ENCODE measurements at regions not wholly inside any gene's neighbourhood (a gene's known extent, or its start where the extent isn't known, plus 50 kb on each side); places are given as distances from the start of the nearest gene placed in this dataset.

DNA sequence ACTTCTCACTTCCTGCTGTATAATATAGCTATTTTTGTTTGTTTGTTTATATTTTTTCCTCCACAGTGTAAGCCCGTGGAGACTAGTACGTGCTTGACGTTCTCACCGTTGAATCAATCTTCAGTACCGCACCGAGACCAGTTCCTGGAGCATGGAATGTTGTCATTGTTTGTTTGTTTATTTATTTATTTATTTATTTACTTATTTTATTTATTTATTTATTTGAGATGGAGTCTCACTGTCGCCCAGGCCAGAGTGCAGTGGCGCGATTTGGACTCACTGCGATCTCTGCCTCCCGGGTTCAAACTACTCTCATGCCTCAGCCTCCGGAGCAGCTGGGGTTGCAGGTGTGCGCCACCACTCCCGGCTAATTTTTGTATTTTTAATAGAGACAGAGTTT is 506.6 kb upstream of the TMEM132C start:
- ChIA-PET CTCF (no interaction called here), POLR2A (no interaction called here)
- Mint-ChIP-seq H3K9me3 (ENCODE audit: unreplicated experiment) (peaks cover 33% of the 10 kb centered on the region), H3K27me3 (ENCODE audit: insufficient read depth, unreplicated experiment) (no peaks in the 10 kb centered on the region), H3K27ac (ENCODE audit: low read depth, unreplicated experiment) (no peak overlapping the region), H3K36me3 (ENCODE audit: insufficient read depth, unreplicated experiment) (no peaks in the 10 kb centered on the region), H3K4me3 (ENCODE audit: unreplicated experiment) (no peak overlapping the region), H3K4me1 (ENCODE audit: insufficient read depth, unreplicated experiment) (no peaks in the 10 kb centered on the region)
- intact Hi-C loops (cut with micrococcal nuclease): no loop called here
- BruUV-seq (replicated peaks): no TSS peak
- no peak for DNase-seq (ENCODE audit: unreplicated experiment)
- TF ChIP-seq, protein P1, sequence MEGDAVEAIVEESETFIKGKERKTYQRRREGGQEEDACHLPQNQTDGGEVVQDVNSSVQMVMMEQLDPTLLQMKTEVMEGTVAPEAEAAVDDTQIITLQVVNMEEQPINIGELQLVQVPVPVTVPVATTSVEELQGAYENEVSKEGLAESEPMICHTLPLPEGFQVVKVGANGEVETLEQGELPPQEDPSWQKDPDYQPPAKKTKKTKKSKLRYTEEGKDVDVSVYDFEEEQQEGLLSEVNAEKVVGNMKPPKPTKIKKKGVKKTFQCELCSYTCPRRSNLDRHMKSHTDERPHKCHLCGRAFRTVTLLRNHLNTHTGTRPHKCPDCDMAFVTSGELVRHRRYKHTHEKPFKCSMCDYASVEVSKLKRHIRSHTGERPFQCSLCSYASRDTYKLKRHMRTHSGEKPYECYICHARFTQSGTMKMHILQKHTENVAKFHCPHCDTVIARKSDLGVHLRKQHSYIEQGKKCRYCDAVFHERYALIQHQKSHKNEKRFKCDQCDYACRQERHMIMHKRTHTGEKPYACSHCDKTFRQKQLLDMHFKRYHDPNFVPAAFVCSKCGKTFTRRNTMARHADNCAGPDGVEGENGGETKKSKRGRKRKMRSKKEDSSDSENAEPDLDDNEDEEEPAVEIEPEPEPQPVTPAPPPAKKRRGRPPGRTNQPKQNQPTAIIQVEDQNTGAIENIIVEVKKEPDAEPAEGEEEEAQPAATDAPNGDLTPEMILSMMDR (IDR thresholded peaks at IDR 0.05; ENCODE audit: unreplicated experiment): no peak

DNA sequence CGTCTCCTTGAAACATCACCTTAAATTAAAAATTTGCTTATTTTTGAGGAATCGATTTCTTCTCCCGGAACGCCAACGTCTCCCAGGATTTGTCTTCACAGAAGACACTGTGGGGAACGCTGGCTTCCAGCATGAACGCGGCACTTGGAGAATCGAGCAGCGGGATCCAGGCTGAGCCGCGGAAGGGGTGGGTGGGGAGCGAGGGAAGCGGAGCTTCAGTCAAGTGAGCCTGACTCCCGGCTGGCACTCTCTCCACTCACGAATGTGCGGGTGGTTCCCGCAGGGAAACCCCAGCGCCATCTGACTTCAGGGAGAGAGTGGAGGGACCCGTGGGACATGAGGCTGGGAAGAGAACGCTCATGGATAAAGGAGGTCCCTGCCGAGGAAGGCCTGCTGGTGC is 506.0 kb upstream of the TMEM132C start:
- Mint-ChIP-seq H3K4me3 (ENCODE audit: unreplicated experiment) (no peak overlapping the region), H3K9me3 (ENCODE audit: unreplicated experiment) (peaks cover 29% of the 10 kb centered on the region), H3K27ac (ENCODE audit: low read depth, unreplicated experiment) (no peak overlapping the region), H3K27me3 (ENCODE audit: insufficient read depth, unreplicated experiment) (no peaks in the 10 kb centered on the region), H3K36me3 (ENCODE audit: insufficient read depth, unreplicated experiment) (no peaks in the 10 kb centered on the region), H3K4me1 (ENCODE audit: insufficient read depth, unreplicated experiment) (no peaks in the 10 kb centered on the region)
- POLR2A ChIA-PET: no interaction called here
- intact Hi-C loops (cut with micrococcal nuclease): no loop called here
- DNase-seq (ENCODE audit: unreplicated experiment): no peak
- CTCF ChIA-PET: no interaction called here
- TF ChIP-seq, protein P1 (IDR thresholded peaks at IDR 0.05; ENCODE audit: unreplicated experiment): no peak
- no TSS peak for BruUV-seq (replicated peaks)

DNA sequence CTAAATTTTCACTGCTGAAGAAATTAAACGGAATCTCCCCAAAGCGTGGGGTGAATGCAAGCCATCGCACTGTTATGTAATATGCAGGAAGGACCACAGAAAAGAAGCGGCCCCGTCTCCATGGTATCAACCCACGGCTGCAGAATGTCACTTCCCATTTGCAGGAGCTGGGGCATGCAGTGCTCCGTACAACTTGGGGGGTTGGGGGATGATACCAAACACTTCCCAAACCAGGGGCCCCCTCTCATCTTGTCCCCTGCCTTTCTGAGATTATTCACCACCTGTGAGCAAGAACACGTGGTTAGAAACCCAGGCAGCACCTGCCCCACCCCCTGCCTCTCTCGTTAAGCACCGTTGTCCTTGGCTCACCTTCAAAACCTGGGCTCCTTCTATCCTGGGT is 505.1 kb upstream of the TMEM132C start:
- H3K36me3 Mint-ChIP-seq (ENCODE audit: insufficient read depth, unreplicated experiment): no peaks in the 10 kb centered on the region

DNA sequence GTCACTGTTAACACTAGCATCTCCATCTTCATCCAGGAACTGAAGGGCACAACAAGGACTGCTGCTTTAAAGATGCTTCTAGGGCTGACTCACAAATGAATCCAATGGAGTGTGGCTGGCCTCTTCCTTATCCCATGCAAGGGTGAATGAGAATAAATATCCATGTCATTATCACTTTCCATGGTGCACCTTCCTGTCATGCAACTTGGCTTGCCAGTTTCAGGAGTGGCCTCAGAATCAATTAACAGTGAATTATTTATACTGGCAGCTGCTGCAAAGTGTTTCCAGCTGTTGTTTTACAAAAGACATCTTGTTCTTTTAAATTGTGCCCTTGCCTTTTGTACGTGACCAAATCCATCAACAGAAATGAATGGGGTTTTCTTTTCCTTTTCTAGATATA is 499.3 kb upstream of the TMEM132C start:
- H3K9me3 Mint-ChIP-seq (ENCODE audit: unreplicated experiment): peaks cover 28% of the 10 kb centered on the region
- CTCF ChIA-PET: no interaction called here
- no peaks in the 10 kb centered on the region for H3K4me1 Mint-ChIP-seq (ENCODE audit: insufficient read depth, unreplicated experiment)
- intact Hi-C loops (cut with micrococcal nuclease): no loop called here
- H3K27ac Mint-ChIP-seq (ENCODE audit: low read depth, unreplicated experiment): no peak overlapping the region
- POLR2A ChIA-PET: no interaction called here
- no TSS peak for BruUV-seq (replicated peaks)
- DNase-seq (ENCODE audit: unreplicated experiment): no peak
- no peak overlapping the region for H3K4me3 Mint-ChIP-seq (ENCODE audit: unreplicated experiment)
- TF ChIP-seq, protein P1 (IDR thresholded peaks at IDR 0.05; ENCODE audit: unreplicated experiment): no peak
- H3K27me3 Mint-ChIP-seq (ENCODE audit: insufficient read depth, unreplicated experiment): no peaks in the 10 kb centered on the region
- H3K36me3 Mint-ChIP-seq (ENCODE audit: insufficient read depth, unreplicated experiment): no peaks in the 10 kb centered on the region

More for the DNA sequence above, 505.1 kb upstream of the TMEM132C start:
- Mint-ChIP-seq H3K4me1 (ENCODE audit: insufficient read depth, unreplicated experiment) (no peaks in the 10 kb centered on the region), H3K4me3 (ENCODE audit: unreplicated experiment) (no peak overlapping the region), H3K9me3 (ENCODE audit: unreplicated experiment) (peaks cover 20% of the 10 kb centered on the region), H3K27me3 (ENCODE audit: insufficient read depth, unreplicated experiment) (no peaks in the 10 kb centered on the region), H3K27ac (ENCODE audit: low read depth, unreplicated experiment) (no peak overlapping the region)
- no TSS peak for BruUV-seq (replicated peaks)
- DNase-seq (ENCODE audit: unreplicated experiment): no peak
- intact Hi-C loops (cut with micrococcal nuclease): no loop called here
- ChIA-PET CTCF (no interaction called here), POLR2A (no interaction called here)
- TF ChIP-seq, protein P1 (IDR thresholded peaks at IDR 0.05; ENCODE audit: unreplicated experiment): no peak
